ENCODE measurements at regions not wholly inside any gene's neighbourhood (a gene's known extent, or its start where the extent isn't known, plus 50 kb on each side); places are given as distances from the start of the nearest gene placed in this dataset.

DNA sequence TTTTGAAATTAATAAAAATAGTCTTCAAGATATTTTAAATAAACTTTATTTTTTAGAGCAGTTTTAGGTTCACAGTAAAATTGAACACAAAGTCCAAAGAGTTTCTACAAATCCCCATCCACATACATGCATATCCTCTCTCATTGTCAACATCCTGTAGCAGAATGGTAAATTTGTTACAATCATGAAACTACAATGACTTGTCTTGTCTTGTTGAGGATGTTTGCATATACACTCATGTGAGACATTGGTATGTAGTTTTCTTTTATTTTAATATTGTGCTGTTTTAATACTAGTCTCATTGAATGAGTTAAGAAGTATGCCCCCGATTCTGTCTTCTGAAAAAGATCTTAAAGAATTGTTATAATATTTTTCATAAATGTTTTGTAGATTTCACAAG, 447.0 kb upstream of the EDIL3 start:
- no peak for DNase-seq
- H3K4me1 Mint-ChIP-seq (ENCODE audit: low read depth, unreplicated experiment): no peaks in the 10 kb centered on the region
- H3K27me3 Mint-ChIP-seq (ENCODE audit: unreplicated experiment): no peaks in the 10 kb centered on the region
- H3K36me3 Mint-ChIP-seq (ENCODE audit: unreplicated experiment): no peaks in the 10 kb centered on the region
- H3K9me3 Mint-ChIP-seq (ENCODE audit: unreplicated experiment): no peaks in the 10 kb centered on the region
- H3K27ac Mint-ChIP-seq (ENCODE audit: unreplicated experiment): no peak overlapping the region
- H3K4me3 Mint-ChIP-seq (ENCODE audit: unreplicated experiment): no peak overlapping the region
- TF ChIP-seq, protein P1, sequence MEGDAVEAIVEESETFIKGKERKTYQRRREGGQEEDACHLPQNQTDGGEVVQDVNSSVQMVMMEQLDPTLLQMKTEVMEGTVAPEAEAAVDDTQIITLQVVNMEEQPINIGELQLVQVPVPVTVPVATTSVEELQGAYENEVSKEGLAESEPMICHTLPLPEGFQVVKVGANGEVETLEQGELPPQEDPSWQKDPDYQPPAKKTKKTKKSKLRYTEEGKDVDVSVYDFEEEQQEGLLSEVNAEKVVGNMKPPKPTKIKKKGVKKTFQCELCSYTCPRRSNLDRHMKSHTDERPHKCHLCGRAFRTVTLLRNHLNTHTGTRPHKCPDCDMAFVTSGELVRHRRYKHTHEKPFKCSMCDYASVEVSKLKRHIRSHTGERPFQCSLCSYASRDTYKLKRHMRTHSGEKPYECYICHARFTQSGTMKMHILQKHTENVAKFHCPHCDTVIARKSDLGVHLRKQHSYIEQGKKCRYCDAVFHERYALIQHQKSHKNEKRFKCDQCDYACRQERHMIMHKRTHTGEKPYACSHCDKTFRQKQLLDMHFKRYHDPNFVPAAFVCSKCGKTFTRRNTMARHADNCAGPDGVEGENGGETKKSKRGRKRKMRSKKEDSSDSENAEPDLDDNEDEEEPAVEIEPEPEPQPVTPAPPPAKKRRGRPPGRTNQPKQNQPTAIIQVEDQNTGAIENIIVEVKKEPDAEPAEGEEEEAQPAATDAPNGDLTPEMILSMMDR (IDR thresholded peaks at IDR 0.05; ENCODE audit: partially characterized antibody, unreplicated experiment): no peak

DNA sequence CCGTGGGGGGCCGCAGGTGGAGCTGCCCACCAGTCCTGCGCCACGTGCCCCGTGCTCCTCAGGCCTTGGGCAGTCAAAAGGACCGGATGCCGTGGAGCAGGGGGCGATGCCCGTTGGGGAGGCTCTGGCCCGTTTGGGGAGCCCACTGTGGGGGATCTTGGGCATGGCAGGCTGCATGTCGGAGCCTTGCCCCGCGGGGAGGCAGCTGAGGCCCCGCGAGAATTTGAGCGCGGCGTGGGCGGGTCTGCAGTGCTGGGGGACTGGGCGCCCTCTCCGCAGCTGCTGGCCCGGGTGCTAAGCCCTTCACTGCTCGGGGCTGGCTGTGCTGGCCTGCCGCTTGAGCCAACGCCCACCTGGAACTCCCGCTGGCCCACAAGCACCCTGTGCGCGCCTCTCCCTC, 445.6 kb upstream of the EDIL3 start:
- no peak for DNase-seq
- no peaks in the 10 kb centered on the region for H3K4me1 Mint-ChIP-seq (ENCODE audit: low read depth, unreplicated experiment)
- H3K27ac Mint-ChIP-seq (ENCODE audit: unreplicated experiment): no peak overlapping the region
- no peak overlapping the region for H3K4me3 Mint-ChIP-seq (ENCODE audit: unreplicated experiment)
- H3K27me3 Mint-ChIP-seq (ENCODE audit: unreplicated experiment): no peaks in the 10 kb centered on the region
- H3K9me3 Mint-ChIP-seq (ENCODE audit: unreplicated experiment): no peaks in the 10 kb centered on the region
- TF ChIP-seq, protein P1 (IDR thresholded peaks at IDR 0.05; ENCODE audit: partially characterized antibody, unreplicated experiment): no peak
- no peaks in the 10 kb centered on the region for H3K36me3 Mint-ChIP-seq (ENCODE audit: unreplicated experiment)

DNA sequence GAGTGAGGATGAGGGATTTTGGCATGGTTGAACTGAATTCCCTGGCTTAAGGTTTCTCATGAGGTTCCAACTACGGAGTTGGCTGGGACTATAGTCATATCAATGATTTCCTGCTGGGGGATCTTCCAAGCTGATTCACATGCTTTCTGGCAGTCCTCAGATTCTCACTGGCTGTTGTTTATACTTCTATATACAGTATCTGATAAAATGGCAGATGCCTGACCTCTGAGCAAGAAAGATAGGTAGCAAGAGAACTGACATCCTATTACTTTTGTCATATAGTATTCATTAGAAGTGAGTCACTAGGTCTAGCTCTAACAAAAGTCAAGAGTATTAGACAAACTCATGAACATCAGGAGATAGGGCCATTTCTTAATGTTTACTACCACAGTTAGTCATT, 440.9 kb upstream of the EDIL3 start:
- Mint-ChIP-seq H3K36me3 (ENCODE audit: unreplicated experiment) (no peaks in the 10 kb centered on the region), H3K27ac (ENCODE audit: unreplicated experiment) (no peak overlapping the region), H3K27me3 (ENCODE audit: unreplicated experiment) (no peaks in the 10 kb centered on the region), H3K4me3 (ENCODE audit: unreplicated experiment) (no peak overlapping the region), H3K4me1 (ENCODE audit: low read depth, unreplicated experiment) (no peaks in the 10 kb centered on the region), H3K9me3 (ENCODE audit: unreplicated experiment) (no peaks in the 10 kb centered on the region)
- TF ChIP-seq, protein P1 (IDR thresholded peaks at IDR 0.05; ENCODE audit: partially characterized antibody, unreplicated experiment): no peak
- DNase-seq: no peak

DNA sequence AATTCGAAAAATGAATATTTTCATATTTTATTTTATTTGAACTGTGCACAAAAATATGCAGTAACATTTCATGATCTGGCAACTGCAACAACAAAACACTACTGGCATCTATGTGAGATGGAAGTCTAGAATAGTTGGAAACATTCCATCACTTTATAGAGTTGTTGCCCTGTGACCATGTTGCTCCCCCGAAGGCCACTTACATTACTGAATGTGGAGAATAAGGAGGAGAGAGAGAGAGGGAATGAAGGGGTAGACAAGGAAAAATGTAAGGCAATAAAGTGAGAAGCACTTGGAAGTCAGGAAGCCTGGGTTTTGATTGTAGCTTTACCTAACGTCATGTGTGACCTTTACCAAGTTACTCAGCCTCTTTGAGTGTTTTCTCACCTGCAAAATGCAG, 437.2 kb upstream of the EDIL3 start:
- Mint-ChIP-seq H3K27ac (ENCODE audit: unreplicated experiment) (no peak overlapping the region), H3K27me3 (ENCODE audit: unreplicated experiment) (no peaks in the 10 kb centered on the region), H3K9me3 (ENCODE audit: unreplicated experiment) (no peaks in the 10 kb centered on the region), H3K36me3 (ENCODE audit: unreplicated experiment) (no peaks in the 10 kb centered on the region), H3K4me1 (ENCODE audit: low read depth, unreplicated experiment) (no peaks in the 10 kb centered on the region), H3K4me3 (ENCODE audit: unreplicated experiment) (no peak overlapping the region)
- DNase-seq: no peak
- TF ChIP-seq, protein P1 (IDR thresholded peaks at IDR 0.05; ENCODE audit: partially characterized antibody, unreplicated experiment): no peak

DNA sequence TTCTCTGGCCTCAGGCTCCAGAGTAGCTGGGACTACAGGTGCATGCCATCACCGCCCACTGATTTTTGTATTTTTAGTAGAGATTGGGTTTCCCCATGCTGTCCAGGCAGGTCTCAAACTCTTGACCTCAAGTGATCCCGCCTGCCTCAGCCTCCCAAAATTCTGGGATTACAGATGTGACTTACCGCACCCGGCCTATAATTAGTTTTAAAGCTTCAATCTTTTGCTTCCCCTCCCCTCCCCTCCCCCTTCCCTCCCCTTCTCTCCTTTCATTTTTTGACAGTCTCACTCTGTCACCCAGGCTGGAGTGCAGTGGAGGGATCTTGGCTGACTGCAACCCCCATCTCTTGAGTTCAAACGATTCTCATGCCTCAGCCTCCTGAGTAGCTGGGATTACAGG, 433.3 kb upstream of the EDIL3 start:
- H3K4me1 Mint-ChIP-seq (ENCODE audit: low read depth, unreplicated experiment): peaks cover 9% of the 10 kb centered on the region
- no peak for DNase-seq
- H3K36me3 Mint-ChIP-seq (ENCODE audit: unreplicated experiment): no peaks in the 10 kb centered on the region
- no peak overlapping the region for H3K4me3 Mint-ChIP-seq (ENCODE audit: unreplicated experiment)
- H3K27ac Mint-ChIP-seq (ENCODE audit: unreplicated experiment): no peak overlapping the region
- no peaks in the 10 kb centered on the region for H3K9me3 Mint-ChIP-seq (ENCODE audit: unreplicated experiment)
- TF ChIP-seq, protein P1 (IDR thresholded peaks at IDR 0.05; ENCODE audit: partially characterized antibody, unreplicated experiment): no peak
- no peaks in the 10 kb centered on the region for H3K27me3 Mint-ChIP-seq (ENCODE audit: unreplicated experiment)

Measured in glutamatergic neuron (in vitro differentiated cells).